ENCODE measurements at regions not wholly inside any gene's neighbourhood (a gene's known extent, or its start where the extent isn't known, plus 50 kb on each side); places are given as distances from the start of the nearest gene placed in this dataset.
"Not testable (repeated sequence)": the region's sequence is repeated elsewhere in the genome, so short reads cannot be mapped to it uniquely, and the experiment has no call there.

DNA sequence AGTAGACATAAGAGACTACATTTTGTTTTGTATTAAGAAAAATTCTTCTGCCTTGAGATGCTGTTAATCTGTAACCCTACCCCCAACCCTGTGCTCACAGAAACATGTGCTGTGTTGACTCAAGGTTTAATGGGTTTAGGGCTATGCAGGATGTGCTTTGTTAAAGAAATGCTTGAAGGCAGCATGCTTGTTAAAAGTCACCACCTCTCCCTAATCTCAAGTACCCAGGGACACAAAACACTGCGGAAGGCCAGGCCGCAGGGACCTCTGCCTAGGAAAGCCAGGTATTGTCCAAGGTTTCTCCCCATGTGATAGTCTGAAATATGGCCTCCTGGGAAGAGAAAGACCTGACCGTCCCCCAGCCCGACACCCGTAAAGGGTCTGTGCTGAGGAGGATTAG lies 947.7 kb upstream of the TMEFF2 start:
- FAIRE-seq; H2BK20ac ChIP-seq (ENCODE audit: low read length); H3K79me2 ChIP-seq (ENCODE audit: control insufficient read depth in 1 of 2, insufficient read depth in 2 of 2, low read length in 2 of 2); H3K4ac ChIP-seq (replicated peaks; ENCODE audit: insufficient read length, low read depth, low read length); H4K5ac ChIP-seq (ENCODE audit: insufficient read length, low read depth, low read length); H2BK120ac ChIP-seq (replicated peaks; ENCODE audit: low read depth, low read length); H3K27ac ChIP-seq (ENCODE audit: low read depth, low read length); H3K27me3 ChIP-seq (replicated peaks in 1 of 4; ENCODE audit: control insufficient read depth in 3 of 4, extremely low read depth in 1 of 4, insufficient read depth in 3 of 4, low read length in 3 of 4); H3K4me2 ChIP-seq (ENCODE audit: insufficient read depth in 1 of 2, low read depth in 2 of 2, low read length in 2 of 2); H2BK15ac ChIP-seq (ENCODE audit: low read length); POLR2A ChIA-PET (ENCODE audit: partially characterized antibody); H2BK5ac ChIP-seq (ENCODE audit: low read depth, low read length); H3K79me1 ChIP-seq (ENCODE audit: low read depth, low read length); H3K36me3 ChIP-seq (ENCODE audit: control insufficient read depth in 2 of 4, insufficient read depth in 4 of 4, low read length in 3 of 4); H3K4me3 ChIP-seq (ENCODE audit: extremely low read depth in 1 of 4, insufficient read depth in 2 of 4, low read depth in 3 of 4, low read length in 4 of 4); H3K9me3 ChIP-seq (ENCODE audit: insufficient read depth in 2 of 2, low read depth in 1 of 2, low read length in 1 of 2); H4K8ac ChIP-seq (ENCODE audit: extremely low read depth, insufficient read depth, low read length); H3K9ac ChIP-seq (replicated peaks in 1 of 4; ENCODE audit: extremely low read depth in 1 of 4, low read depth in 3 of 4, low read length in 3 of 4); H3K23ac ChIP-seq (ENCODE audit: insufficient read length); H4K91ac ChIP-seq (replicated peaks; ENCODE audit: insufficient read length, low read length); H3K14ac ChIP-seq (ENCODE audit: insufficient read length); H4K20me1 ChIP-seq (replicated peaks in 1 of 2; ENCODE audit: control insufficient read depth in 1 of 2, insufficient read depth in 2 of 2, low read length in 2 of 2); H3K23me2 ChIP-seq (ENCODE audit: low read depth, low read length); H3K56ac ChIP-seq (replicated peaks; ENCODE audit: insufficient read length, low read depth, low read length); H3K18ac ChIP-seq (ENCODE audit: extremely low read depth, low read length); H2AK5ac ChIP-seq (ENCODE audit: low read depth, low read length); H3K4me1 ChIP-seq (replicated peaks in 1 of 4; ENCODE audit: control insufficient read depth in 3 of 4, insufficient read depth in 4 of 4, low read length in 3 of 4); H2BK12ac ChIP-seq (ENCODE audit: low read depth, low read length); H2AFZ ChIP-seq (ENCODE audit: low read length): not testable (repeated sequence)
- 74% methylated on average over 5 of the region's 5 CpGs; no CpG with 5 or more reads in 1 of the 2 experiments for WGBS, 2 experiments (ENCODE audit: extremely low coverage in 1 of 2, insufficient coverage in 1 of 2, insufficient read length in 1 of 2, insufficient replicate concordance in 2 of 2, low coverage in 1 of 2, low lambda C conversion rate in 2 of 2, missing lambda C conversion rate in 1 of 2)
- CTCF ChIA-PET (ENCODE audit: partially characterized antibody), result interaction anchor here (1.2 kb wide), 1 partner anchor 331 kb away, joined by 3 read pairs; no protein-coding TSS in a partner anchor
- peak in 1 of 2 experiments; percentile 17 for DNase-seq (ENCODE audit: low read depth in 1 of 2, low spot score in 2 of 2)
